ENCODE measurements at regions not wholly inside any gene's neighbourhood (a gene's known extent, or its start where the extent isn't known, plus 50 kb on each side); places are given as distances from the start of the nearest gene placed in this dataset.

GRCh38 chr1:235059221-235059620, 69.4 kb downstream of the TOMM20 start:
- no peak for DNase-seq (ENCODE audit: low read depth)
- H3K4me3 ChIP-seq (ENCODE audit: low read depth, low read length), result no peak overlapping the region
- TF ChIP-seq, protein P1, sequence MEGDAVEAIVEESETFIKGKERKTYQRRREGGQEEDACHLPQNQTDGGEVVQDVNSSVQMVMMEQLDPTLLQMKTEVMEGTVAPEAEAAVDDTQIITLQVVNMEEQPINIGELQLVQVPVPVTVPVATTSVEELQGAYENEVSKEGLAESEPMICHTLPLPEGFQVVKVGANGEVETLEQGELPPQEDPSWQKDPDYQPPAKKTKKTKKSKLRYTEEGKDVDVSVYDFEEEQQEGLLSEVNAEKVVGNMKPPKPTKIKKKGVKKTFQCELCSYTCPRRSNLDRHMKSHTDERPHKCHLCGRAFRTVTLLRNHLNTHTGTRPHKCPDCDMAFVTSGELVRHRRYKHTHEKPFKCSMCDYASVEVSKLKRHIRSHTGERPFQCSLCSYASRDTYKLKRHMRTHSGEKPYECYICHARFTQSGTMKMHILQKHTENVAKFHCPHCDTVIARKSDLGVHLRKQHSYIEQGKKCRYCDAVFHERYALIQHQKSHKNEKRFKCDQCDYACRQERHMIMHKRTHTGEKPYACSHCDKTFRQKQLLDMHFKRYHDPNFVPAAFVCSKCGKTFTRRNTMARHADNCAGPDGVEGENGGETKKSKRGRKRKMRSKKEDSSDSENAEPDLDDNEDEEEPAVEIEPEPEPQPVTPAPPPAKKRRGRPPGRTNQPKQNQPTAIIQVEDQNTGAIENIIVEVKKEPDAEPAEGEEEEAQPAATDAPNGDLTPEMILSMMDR (conservative IDR thresholded peaks at IDR 0.05; ENCODE audit: low read depth, low read length), result no peak

- TF ChIP-seq, protein P1 (conservative IDR thresholded peaks at IDR 0.05; ENCODE audit: low read depth, low read length), result no peak
- DNase-seq (ENCODE audit: low read depth), result no peak
- no peak overlapping the region for H3K4me3 ChIP-seq (ENCODE audit: low read depth, low read length)
These were observed 69.9 kb downstream of the TOMM20 start for GRCh38 chr1:235058695-235059094.

DNA sequence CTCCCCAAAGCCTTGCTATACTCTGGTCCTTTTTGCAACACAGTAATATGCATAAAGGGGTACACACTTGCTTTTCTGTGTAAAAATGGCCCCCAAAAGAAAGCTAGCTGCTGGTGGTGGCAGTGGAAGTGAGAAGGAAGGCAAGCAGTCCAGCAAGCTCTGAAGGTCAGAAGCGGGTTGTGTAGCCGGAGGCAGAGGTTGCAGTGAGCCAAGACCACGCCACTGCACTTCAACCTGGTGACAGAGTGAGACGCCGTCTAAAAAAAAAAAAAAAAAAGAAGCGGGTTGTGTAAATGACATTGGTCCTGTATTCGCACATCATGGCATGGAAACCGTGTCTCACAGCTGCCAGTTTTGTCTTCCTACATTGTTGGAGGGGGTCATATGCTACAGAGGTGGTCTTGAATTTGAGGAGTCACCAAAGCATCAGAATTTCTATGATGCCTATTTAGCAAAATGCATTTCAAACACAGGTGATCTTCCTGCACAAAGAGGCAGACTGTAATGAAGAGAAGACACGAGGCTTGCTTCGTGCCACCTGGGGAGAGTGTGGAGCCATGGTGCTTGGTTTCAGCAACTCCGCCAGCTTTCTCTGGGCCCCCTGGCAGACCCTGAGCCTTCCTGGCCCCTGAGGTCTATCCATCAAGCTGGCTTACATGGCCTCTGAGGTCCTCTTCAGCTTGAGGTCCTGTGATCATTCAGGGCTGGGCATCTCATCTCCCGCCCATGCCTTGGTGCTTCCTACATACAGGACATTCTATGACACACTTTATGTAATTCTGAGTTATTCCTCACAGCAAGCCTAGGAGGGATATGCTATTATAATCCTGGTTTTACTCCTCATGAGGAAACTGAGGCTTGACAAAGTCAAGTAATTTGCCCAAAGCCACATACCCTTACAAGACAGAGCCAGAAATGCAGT, 71.0 kb downstream of the TOMM20 start:
- TF ChIP-seq, protein P1 (conservative IDR thresholded peaks at IDR 0.05; ENCODE audit: low read depth, low read length), result no peak
- no peak for DNase-seq (ENCODE audit: low read depth)
- no peak overlapping the region for H3K4me3 ChIP-seq (ENCODE audit: low read depth, low read length)

GRCh38 chr1:235056937-235057336, 71.7 kb downstream of the TOMM20 start:
- TF ChIP-seq, protein P1 (conservative IDR thresholded peaks at IDR 0.05; ENCODE audit: low read depth, low read length), result no peak
- no peak overlapping the region for H3K4me3 ChIP-seq (ENCODE audit: low read depth, low read length)
- DNase-seq (ENCODE audit: low read depth), result no peak

- no peak for DNase-seq (ENCODE audit: low read depth)
- no peak overlapping the region for H3K4me3 ChIP-seq (ENCODE audit: low read depth, low read length)
- TF ChIP-seq, protein P1 (conservative IDR thresholded peaks at IDR 0.05; ENCODE audit: low read depth, low read length), result no peak
These were observed 73.7 kb downstream of the TOMM20 start for GRCh38 chr1:235054936-235055335.

DNA sequence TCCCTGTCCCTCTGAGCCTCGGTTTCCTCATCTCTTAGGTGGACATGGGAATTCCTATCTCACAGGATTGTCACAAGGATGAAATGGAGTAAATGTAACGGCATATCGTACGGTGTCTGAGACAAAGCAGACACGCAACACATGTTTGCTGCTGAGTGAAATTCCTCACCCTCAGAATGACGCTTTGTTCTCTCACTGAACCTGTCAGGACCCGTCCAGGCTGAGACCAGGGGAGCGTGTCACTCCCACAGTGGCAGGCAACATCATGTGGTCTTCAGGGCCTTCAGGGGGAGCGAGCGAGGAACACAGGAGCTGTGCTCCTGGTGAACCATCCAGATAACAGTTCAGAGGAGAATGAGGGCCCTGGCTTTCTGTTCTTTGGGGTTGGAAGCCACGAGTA, 74.2 kb downstream of the TOMM20 start:
- DNase-seq (ENCODE audit: low read depth), result no peak
- no peak overlapping the region for H3K4me3 ChIP-seq (ENCODE audit: low read depth, low read length)
- TF ChIP-seq, protein P1 (conservative IDR thresholded peaks at IDR 0.05; ENCODE audit: low read depth, low read length), result no peak

All from epithelial cell of proximal tubule (primary cell).